Nephron (organoid): ENCODE measurements at regions not wholly inside any gene's neighbourhood (a gene's known extent, or its start where the extent isn't known, plus 50 kb on each side); places are given as distances from the start of the nearest gene placed in this dataset.

Source experiments
- H3K27ac Mint-ChIP-seq, 3 experiments: 2 replicates each; pipeline ENCODE4 v1.8.0; 2020; ENCODE audit warnings: mixed read lengths in 3 of 3, mild to moderate bottlenecking in 2 of 3, moderate library complexity in 1 of 3
- H3K27me3 Mint-ChIP-seq: 2 replicates; pipeline ENCODE4 v1.8.0; 2021; ENCODE audit warnings: low read depth, mild to moderate bottlenecking, moderate library complexity, mixed read lengths
- H3K36me3 Mint-ChIP-seq: 2 replicates; pipeline ENCODE4 v1.8.0; 2020; ENCODE audit warnings: low read depth, mixed read lengths
- H3K4me1 Mint-ChIP-seq: 2 replicates; pipeline ENCODE4 v1.8.0; 2020; ENCODE audit warnings: mixed read lengths
- H3K4me3 Mint-ChIP-seq, 3 experiments: 2 replicates each; pipeline ENCODE4 v1.8.0; 2020; ENCODE audit warnings: mild to moderate bottlenecking in 3 of 3, mixed read lengths in 3 of 3, moderate library complexity in 2 of 3
- H3K9me3 Mint-ChIP-seq: 2 replicates; pipeline ENCODE4 v1.8.0; 2020; ENCODE audit warnings: mixed read lengths
- TF ChIP-seq, protein P1 (sequence below), 3 experiments: fragments of 200-600 bp; sonication (generic); IDR thresholded peaks; one replicate each; pipeline ENCODE4 v1.5.0; 2021; ENCODE audit warnings: antibody characterized with exemption in 3 of 3; ENCODE audit not compliant: unreplicated experiment in 3 of 3

DNA sequence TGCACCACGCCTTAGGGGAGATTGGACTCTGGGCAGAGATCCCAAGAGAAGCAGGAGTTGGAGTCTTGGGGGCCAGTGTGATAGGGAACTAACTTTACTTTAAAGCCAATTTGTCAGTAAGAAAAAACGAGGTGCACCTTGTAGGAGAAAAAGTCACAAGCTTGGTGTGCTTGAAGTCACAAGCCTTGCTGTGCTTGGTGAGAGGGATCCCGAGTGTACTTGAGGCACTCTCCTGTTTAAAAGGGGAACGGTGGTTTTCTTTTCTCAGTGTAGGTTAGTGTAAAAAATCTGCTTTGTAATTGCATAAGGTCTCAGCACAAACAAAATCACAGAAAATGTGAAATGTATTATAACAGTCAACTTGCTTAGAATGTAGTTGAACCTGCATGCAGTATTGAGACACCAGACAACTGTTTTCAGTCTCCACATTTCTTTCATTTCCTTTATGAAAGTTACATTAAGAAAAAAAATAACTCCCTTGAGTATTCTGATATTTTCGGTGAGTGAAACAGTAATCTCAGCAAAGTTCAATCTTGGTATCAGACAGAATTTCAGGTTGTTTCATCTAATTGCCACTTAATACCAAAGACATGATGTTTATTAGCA is 111.1 kb upstream of the DUSP22 start:
- Mint-ChIP-seq H3K4me1 (peaks cover 14% of the 10 kb centered on the region), H3K9me3 (peaks cover 6% of the 10 kb centered on the region), H3K27ac (no peak overlapping the region), H3K36me3 (peaks cover 4% of the 10 kb centered on the region), H3K4me3 (no peak overlapping the region), H3K27me3 (peaks cover 18% of the 10 kb centered on the region)
- TF ChIP-seq, protein P1, sequence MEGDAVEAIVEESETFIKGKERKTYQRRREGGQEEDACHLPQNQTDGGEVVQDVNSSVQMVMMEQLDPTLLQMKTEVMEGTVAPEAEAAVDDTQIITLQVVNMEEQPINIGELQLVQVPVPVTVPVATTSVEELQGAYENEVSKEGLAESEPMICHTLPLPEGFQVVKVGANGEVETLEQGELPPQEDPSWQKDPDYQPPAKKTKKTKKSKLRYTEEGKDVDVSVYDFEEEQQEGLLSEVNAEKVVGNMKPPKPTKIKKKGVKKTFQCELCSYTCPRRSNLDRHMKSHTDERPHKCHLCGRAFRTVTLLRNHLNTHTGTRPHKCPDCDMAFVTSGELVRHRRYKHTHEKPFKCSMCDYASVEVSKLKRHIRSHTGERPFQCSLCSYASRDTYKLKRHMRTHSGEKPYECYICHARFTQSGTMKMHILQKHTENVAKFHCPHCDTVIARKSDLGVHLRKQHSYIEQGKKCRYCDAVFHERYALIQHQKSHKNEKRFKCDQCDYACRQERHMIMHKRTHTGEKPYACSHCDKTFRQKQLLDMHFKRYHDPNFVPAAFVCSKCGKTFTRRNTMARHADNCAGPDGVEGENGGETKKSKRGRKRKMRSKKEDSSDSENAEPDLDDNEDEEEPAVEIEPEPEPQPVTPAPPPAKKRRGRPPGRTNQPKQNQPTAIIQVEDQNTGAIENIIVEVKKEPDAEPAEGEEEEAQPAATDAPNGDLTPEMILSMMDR (IDR thresholded peaks at IDR 0.05; ENCODE audit: unreplicated experiment in 3 of 3), result no peak

GRCh38 chr6:183668-184067 is 108.6 kb upstream of the DUSP22 start:
- TF ChIP-seq, protein P1 (IDR thresholded peaks at IDR 0.05; ENCODE audit: unreplicated experiment in 3 of 3), result no peak
- no peak overlapping the region for H3K4me3 Mint-ChIP-seq
- H3K36me3 Mint-ChIP-seq, result no peaks in the 10 kb centered on the region
- peaks cover 21% of the 10 kb centered on the region for H3K27me3 Mint-ChIP-seq
- peaks cover under 1% of the 10 kb centered on the region for H3K9me3 Mint-ChIP-seq
- H3K27ac Mint-ChIP-seq, result no peak overlapping the region
- H3K4me1 Mint-ChIP-seq, result peaks cover 36% of the 10 kb centered on the region

GRCh38 chr6:184161-184700 is 108.1 kb upstream of the DUSP22 start:
- Mint-ChIP-seq H3K27ac (no peak overlapping the region), H3K4me3 (no peak overlapping the region), H3K36me3 (no peaks in the 10 kb centered on the region), H3K4me1 (peaks cover 41% of the 10 kb centered on the region), H3K27me3 (peaks cover 24% of the 10 kb centered on the region), H3K9me3 (no peaks in the 10 kb centered on the region)
- TF ChIP-seq, protein P1 (IDR thresholded peaks at IDR 0.05; ENCODE audit: unreplicated experiment in 3 of 3), result no peak

- H3K27me3 Mint-ChIP-seq, result peaks cover 21% of the 10 kb centered on the region
- H3K27ac Mint-ChIP-seq, result peak overlapping the region in 2 of 3 experiments; percentile 28 to 44
- TF ChIP-seq, protein P1 (IDR thresholded peaks at IDR 0.05; ENCODE audit: unreplicated experiment in 3 of 3), result no peak
- no peaks in the 10 kb centered on the region for H3K36me3 Mint-ChIP-seq
- no peak overlapping the region for H3K4me3 Mint-ChIP-seq
- H3K4me1 Mint-ChIP-seq, result peaks cover 58% of the 10 kb centered on the region
- H3K9me3 Mint-ChIP-seq, result no peaks in the 10 kb centered on the region
Measured at GRCh38 chr6:186340-186965, 105.8 kb upstream of the DUSP22 start.

DNA sequence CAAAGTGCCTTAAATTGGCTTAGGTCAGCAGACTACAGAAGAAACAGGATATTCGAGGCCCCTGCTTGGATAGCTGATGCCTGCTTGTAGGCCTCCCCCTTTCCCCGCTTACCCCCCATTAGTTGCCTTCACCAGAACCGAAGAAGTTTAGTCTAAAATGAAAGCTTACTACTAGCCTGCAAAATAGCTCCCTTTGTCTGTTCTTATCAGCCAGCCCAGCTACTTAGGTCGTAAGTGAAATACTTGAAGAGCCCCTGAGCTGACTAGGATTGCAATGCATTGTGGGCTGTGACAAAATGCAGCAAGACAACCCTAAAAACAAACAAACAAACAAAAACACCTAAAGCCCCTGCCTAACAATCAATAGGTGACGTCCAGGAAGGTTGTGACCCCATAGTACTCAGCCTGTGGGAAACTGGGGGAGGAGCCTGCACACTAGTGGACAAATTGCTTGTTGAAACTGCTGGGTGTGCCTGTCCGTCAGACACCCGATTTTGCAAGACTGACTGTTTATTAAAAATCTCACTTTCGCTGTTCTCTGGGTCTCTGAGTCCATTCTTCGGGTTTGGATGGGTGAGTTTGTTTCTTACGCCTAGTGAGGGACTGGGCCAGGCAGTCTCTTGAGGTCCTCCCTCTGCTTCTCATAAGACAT is 105.0 kb upstream of the DUSP22 start:
- TF ChIP-seq, protein P1 (IDR thresholded peaks at IDR 0.05; ENCODE audit: unreplicated experiment in 3 of 3), result no peak
- Mint-ChIP-seq H3K4me3 (no peak overlapping the region), H3K4me1 (peaks cover 58% of the 10 kb centered on the region), H3K36me3 (no peaks in the 10 kb centered on the region), H3K27me3 (peaks cover 21% of the 10 kb centered on the region), H3K27ac (peak overlapping the region; percentile 6 to 44 (median 28)), H3K9me3 (no peaks in the 10 kb centered on the region)
